HL-60 (cell line): ENCODE measurements at regions not wholly inside any gene's neighbourhood (a gene's known extent, or its start where the extent isn't known, plus 50 kb on each side); places are given as distances from the start of the nearest gene placed in this dataset.

Experiments used
- GABPA ChIP-seq: IDR thresholded peaks from 2 replicates; pipeline ENCODE4 v1.6.1; 2012; ENCODE audit warnings: low read depth
- POLR2AphosphoS5 ChIP-seq: IDR thresholded peaks from 2 replicates; pipeline ENCODE4 v1.6.1; 2012; ENCODE audit warnings: low read depth
- TF ChIP-seq, protein P1 (sequence below): IDR thresholded peaks from one replicate; pipeline ENCODE4 v1.5.1; 2011; ENCODE audit warnings: low read length, control low read depth, inconsistent platforms; ENCODE audit not compliant: insufficient read depth
- TF ChIP-seq, protein P2 (sequence below): IDR thresholded peaks from 2 replicates; pipeline ENCODE4 v1.6.1; 2012; ENCODE audit warnings: low read depth; ENCODE audit not compliant: insufficient replicate concordance

DNA sequence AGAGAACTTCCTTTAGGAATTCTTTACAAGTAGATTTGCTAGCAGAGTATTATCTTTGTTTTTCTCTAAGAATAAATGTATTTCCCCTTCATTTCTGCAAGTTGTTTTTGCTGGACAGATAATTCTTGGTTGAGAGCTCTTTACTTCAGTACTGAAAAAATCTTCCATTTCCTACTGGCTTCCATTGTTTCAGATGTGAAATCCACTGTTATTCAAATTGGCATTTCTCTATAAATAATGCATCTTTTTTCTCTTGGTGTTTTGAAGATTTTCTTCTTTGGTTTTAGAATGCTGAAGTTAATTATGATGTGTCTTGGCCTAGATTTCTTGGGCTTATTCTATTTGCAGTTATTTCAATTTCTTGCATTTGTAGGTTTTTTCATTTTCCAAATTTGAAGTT, 270.0 kb upstream of the GYPC start:
- TF ChIP-seq, protein P1, sequence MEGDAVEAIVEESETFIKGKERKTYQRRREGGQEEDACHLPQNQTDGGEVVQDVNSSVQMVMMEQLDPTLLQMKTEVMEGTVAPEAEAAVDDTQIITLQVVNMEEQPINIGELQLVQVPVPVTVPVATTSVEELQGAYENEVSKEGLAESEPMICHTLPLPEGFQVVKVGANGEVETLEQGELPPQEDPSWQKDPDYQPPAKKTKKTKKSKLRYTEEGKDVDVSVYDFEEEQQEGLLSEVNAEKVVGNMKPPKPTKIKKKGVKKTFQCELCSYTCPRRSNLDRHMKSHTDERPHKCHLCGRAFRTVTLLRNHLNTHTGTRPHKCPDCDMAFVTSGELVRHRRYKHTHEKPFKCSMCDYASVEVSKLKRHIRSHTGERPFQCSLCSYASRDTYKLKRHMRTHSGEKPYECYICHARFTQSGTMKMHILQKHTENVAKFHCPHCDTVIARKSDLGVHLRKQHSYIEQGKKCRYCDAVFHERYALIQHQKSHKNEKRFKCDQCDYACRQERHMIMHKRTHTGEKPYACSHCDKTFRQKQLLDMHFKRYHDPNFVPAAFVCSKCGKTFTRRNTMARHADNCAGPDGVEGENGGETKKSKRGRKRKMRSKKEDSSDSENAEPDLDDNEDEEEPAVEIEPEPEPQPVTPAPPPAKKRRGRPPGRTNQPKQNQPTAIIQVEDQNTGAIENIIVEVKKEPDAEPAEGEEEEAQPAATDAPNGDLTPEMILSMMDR, result no peak
- TF ChIP-seq POLR2AphosphoS5, result no peak
- no peak for TF ChIP-seq GABPA
- TF ChIP-seq, protein P2, sequence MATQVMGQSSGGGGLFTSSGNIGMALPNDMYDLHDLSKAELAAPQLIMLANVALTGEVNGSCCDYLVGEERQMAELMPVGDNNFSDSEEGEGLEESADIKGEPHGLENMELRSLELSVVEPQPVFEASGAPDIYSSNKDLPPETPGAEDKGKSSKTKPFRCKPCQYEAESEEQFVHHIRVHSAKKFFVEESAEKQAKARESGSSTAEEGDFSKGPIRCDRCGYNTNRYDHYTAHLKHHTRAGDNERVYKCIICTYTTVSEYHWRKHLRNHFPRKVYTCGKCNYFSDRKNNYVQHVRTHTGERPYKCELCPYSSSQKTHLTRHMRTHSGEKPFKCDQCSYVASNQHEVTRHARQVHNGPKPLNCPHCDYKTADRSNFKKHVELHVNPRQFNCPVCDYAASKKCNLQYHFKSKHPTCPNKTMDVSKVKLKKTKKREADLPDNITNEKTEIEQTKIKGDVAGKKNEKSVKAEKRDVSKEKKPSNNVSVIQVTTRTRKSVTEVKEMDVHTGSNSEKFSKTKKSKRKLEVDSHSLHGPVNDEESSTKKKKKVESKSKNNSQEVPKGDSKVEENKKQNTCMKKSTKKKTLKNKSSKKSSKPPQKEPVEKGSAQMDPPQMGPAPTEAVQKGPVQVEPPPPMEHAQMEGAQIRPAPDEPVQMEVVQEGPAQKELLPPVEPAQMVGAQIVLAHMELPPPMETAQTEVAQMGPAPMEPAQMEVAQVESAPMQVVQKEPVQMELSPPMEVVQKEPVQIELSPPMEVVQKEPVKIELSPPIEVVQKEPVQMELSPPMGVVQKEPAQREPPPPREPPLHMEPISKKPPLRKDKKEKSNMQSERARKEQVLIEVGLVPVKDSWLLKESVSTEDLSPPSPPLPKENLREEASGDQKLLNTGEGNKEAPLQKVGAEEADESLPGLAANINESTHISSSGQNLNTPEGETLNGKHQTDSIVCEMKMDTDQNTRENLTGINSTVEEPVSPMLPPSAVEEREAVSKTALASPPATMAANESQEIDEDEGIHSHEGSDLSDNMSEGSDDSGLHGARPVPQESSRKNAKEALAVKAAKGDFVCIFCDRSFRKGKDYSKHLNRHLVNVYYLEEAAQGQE, result no peak
